Brain microvascular endothelial cell (primary cell): ENCODE measurements at regions not wholly inside any gene's neighbourhood (a gene's known extent, or its start where the extent isn't known, plus 50 kb on each side); places are given as distances from the start of the nearest gene placed in this dataset.

ENCODE experiments used
- DNase-seq: peaks from one replicate; pipeline ENCODE4 v3.0.0-alpha.2; 2020
- H3K27ac ChIP-seq: fragments of 250-450 bp; sonication (Bioruptor Pico); 2 replicates; pipeline ENCODE4 v1.5.1; 2020; ENCODE audit warnings: mild to moderate bottlenecking, moderate library complexity
- H3K27me3 ChIP-seq: fragments of 250-450 bp; sonication (Bioruptor Pico); replicated peaks from 2 replicates; pipeline ENCODE4 v1.5.1; 2020; ENCODE audit warnings: mild to moderate bottlenecking
- H3K36me3 ChIP-seq: fragments of 250-450 bp; sonication (Bioruptor Pico); replicated peaks from 2 replicates; pipeline ENCODE4 v1.5.1; 2020; ENCODE audit warnings: mild to moderate bottlenecking
- H3K4me3 ChIP-seq: 2 replicates; pipeline ENCODE4 v1.5.1; 2011; ENCODE audit warnings: low read depth, mild to moderate bottlenecking, control low read depth, low read length, moderate library complexity
- CTCF ChIP-seq: IDR thresholded peaks from 2 replicates; pipeline ENCODE4 v1.5.1; 2011; ENCODE audit warnings: low read depth, mild to moderate bottlenecking, moderate library complexity, low read length, control low read depth, inconsistent platforms; ENCODE audit errors: missing control alignments
- in situ Hi-C: cut with HindIII; loops from 2 replicates; pipeline ENCODE4 v1.10.0; 2017; ENCODE audit warnings: low sequenced_read_pairs, low pct_ligation_motif_present

GRCh38 chr20:57869951-57870315, 160.1 kb upstream of the PMEPA1 start:
- Histone ChIP-seq H3K4me3 (no peak overlapping the region), H3K27me3 (no peaks in the 10 kb centered on the region), H3K36me3 (no peaks in the 10 kb centered on the region), H3K27ac (no peak overlapping the region)
- in situ Hi-C loops: no loop called here
- no peak for TF ChIP-seq CTCF
- DNase-seq: no peak

- no peaks in the 10 kb centered on the region for H3K36me3 ChIP-seq
- no peaks in the 10 kb centered on the region for H3K27me3 ChIP-seq
- in situ Hi-C loops: no loop called here
- DNase-seq: no peak
- no peak overlapping the region for H3K4me3 ChIP-seq
- no peak overlapping the region for H3K27ac ChIP-seq
- TF ChIP-seq CTCF: no peak
Observed at GRCh38 chr20:57869291-57869950, 159.6 kb upstream of the PMEPA1 start.

- H3K27ac ChIP-seq: no peak overlapping the region
- no peak for TF ChIP-seq CTCF
- no peak overlapping the region for H3K4me3 ChIP-seq
- no peaks in the 10 kb centered on the region for H3K36me3 ChIP-seq
- in situ Hi-C loops: no loop called here
- DNase-seq: no peak
- H3K27me3 ChIP-seq: no peaks in the 10 kb centered on the region
Observed at GRCh38 chr20:57868310-57868709, 158.5 kb upstream of the PMEPA1 start.

GRCh38 chr20:57867807-57868206, 158.0 kb upstream of the PMEPA1 start:
- H3K36me3 ChIP-seq: no peaks in the 10 kb centered on the region
- in situ Hi-C loops: no loop called here
- DNase-seq: no peak
- no peak overlapping the region for H3K27ac ChIP-seq
- TF ChIP-seq CTCF: no peak
- no peak overlapping the region for H3K4me3 ChIP-seq
- no peaks in the 10 kb centered on the region for H3K27me3 ChIP-seq

- Histone ChIP-seq H3K4me3 (no peak overlapping the region), H3K36me3 (no peaks in the 10 kb centered on the region), H3K27ac (no peak overlapping the region), H3K27me3 (no peaks in the 10 kb centered on the region)
- no peak for DNase-seq
- in situ Hi-C loops: no loop called here
- TF ChIP-seq CTCF: no peak
Observed at GRCh38 chr20:57867181-57867803, 157.5 kb upstream of the PMEPA1 start.
